ENCODE measurements at regions not wholly inside any gene's neighbourhood (a gene's known extent, or its start where the extent isn't known, plus 50 kb on each side); places are given as distances from the start of the nearest gene placed in this dataset.
"Not testable (repeated sequence)": the region's sequence is repeated elsewhere in the genome, so short reads cannot be mapped to it uniquely, and the experiment has no call there.

DNA sequence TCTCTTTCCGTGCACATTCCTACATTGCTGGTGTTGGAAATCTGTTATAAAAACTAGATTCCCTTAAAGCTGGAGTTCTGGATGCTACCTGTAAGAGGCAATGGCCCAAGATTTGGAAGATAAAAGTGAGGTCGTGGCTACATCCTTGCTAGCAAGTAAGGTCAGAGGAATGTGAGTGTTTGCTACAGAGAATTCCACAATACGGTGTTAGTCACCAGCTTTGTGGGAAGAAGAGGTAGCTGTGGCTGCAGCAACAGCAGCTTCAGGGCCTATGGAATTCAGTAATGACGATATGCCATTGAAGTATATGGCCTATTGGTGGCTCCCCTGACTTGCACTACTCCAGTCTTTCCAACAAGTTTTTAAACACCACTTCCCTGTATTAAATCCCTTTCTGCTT is 227.7 kb upstream of the TMEM260 start:
- no peaks in the 10 kb centered on the region for H3K9me3 ChIP-seq (ENCODE audit: control insufficient read depth, low read length)
- 95 to 96% methylated on average over 4 of the region's 4 CpGs for WGBS, 2 donors
- no peaks in the 10 kb centered on the region for H3K36me3 ChIP-seq (ENCODE audit: control insufficient read depth in 1 of 2, insufficient read depth in 2 of 2, low read length in 1 of 2)
- no peaks in the 10 kb centered on the region for H3K27me3 ChIP-seq (ENCODE audit: control insufficient read depth in 1 of 2, insufficient read depth in 2 of 2, low read length in 1 of 2)
- intact Hi-C loops (cut with DNase I): no loop called here
- no peak overlapping the region for H3K27ac ChIP-seq (ENCODE audit: low read depth in 1 of 2, low read length in 2 of 2)
- H3K4me3 ChIP-seq (ENCODE audit: low read length in 2 of 2): no peak overlapping the region
- ATAC-seq (ENCODE audit: low FRiP score) (no peak), DNase-seq (no peak)
- H3K4me1 ChIP-seq (ENCODE audit: control insufficient read depth in 1 of 2, insufficient read depth in 2 of 2, low read length in 2 of 2): peaks cover 2 to 4% of the 10 kb centered on the region in 2 donors

- WGBS, 2 donors: 82 to 84% methylated on average over 2 of the region's 2 CpGs
- Histone ChIP-seq H3K27ac (ENCODE audit: low read depth in 1 of 2, low read length in 2 of 2) (no peak overlapping the region), H3K9me3 (ENCODE audit: control insufficient read depth, low read length) (no peaks in the 10 kb centered on the region), H3K4me3 (ENCODE audit: low read length in 2 of 2) (no peak overlapping the region), H3K27me3 (ENCODE audit: control insufficient read depth in 1 of 2, insufficient read depth in 2 of 2, low read length in 1 of 2) (no peaks in the 10 kb centered on the region), H3K36me3 (ENCODE audit: control insufficient read depth in 1 of 2, insufficient read depth in 2 of 2, low read length in 1 of 2) (no peaks in the 10 kb centered on the region), H3K4me1 (ENCODE audit: control insufficient read depth in 1 of 2, insufficient read depth in 2 of 2, low read length in 2 of 2) (peaks cover 4 to 6% of the 10 kb centered on the region in 2 donors)
- no peak for DNase-seq
- intact Hi-C loops (cut with DNase I): no loop called here
- no peak for ATAC-seq (ENCODE audit: low FRiP score)
Observed at GRCh38 chr14:56352999-56353398, 226.6 kb upstream of the TMEM260 start.

DNA sequence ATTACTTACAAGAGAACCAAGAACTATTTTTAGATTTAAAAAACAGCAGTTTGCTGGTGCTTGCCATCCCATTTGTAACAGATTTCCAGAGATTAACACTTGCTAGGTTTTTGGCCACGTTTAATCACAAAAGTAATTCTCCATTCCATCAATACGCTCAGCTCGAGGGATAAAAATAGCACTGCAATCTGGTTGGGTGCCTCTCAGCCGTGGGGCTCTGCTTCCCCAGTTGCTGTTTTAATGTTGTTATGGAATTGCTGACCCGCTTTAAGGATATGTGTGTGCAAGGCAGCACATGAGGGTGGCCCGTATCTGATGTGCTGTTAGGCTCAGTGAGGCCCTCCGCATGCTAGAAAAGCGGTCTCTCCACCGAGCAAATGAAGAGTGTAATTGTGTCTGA is 222.2 kb upstream of the TMEM260 start:
- H3K36me3 ChIP-seq (ENCODE audit: control insufficient read depth in 1 of 2, insufficient read depth in 2 of 2, low read length in 1 of 2): no peaks in the 10 kb centered on the region
- ATAC-seq (ENCODE audit: low FRiP score) (peak; percentile 57), DNase-seq (no peak)
- intact Hi-C loops (cut with DNase I): no loop called here
- H3K9me3 ChIP-seq (ENCODE audit: control insufficient read depth, low read length): no peaks in the 10 kb centered on the region
- no peaks in the 10 kb centered on the region for H3K27me3 ChIP-seq (ENCODE audit: control insufficient read depth in 1 of 2, insufficient read depth in 2 of 2, low read length in 1 of 2)
- H3K4me1 ChIP-seq (ENCODE audit: control insufficient read depth in 1 of 2, insufficient read depth in 2 of 2, low read length in 2 of 2): peaks cover 0 to 5% of the 10 kb centered on the region in 2 donors
- WGBS, 2 donors: 5 to 10% methylated on average over 9 of the region's 9 CpGs
- H3K27ac ChIP-seq (ENCODE audit: low read depth in 1 of 2, low read length in 2 of 2): peak overlapping the region; percentile 37 to 58
- no peak overlapping the region for H3K4me3 ChIP-seq (ENCODE audit: low read length in 2 of 2)

DNA sequence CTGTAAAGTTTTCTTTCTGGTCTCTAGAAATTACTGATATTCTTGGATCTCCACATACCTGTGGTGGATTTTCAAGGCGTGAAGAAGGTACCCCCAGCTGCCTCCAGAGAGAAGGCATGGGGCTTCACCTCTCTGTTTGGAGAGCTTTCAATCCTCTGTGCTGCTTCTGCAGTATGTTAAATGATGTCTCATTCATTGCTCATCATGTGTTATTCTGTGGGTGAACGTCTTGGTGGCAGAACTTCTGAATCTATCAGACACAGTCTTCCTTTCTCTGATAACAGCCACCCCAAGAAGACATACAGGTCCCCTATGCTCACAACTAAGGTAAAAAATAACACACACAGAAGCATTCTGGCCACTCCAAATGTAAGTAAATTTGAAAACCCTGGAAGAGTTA is 221.3 kb upstream of the TMEM260 start:
- Histone ChIP-seq H3K4me3 (ENCODE audit: low read length in 2 of 2) (no peak overlapping the region), H3K27me3 (ENCODE audit: control insufficient read depth in 1 of 2, insufficient read depth in 2 of 2, low read length in 1 of 2) (no peaks in the 10 kb centered on the region), H3K9me3 (ENCODE audit: control insufficient read depth, low read length) (no peaks in the 10 kb centered on the region), H3K27ac (ENCODE audit: low read depth in 1 of 2, low read length in 2 of 2) (no peak overlapping the region), H3K4me1 (ENCODE audit: control insufficient read depth in 1 of 2, insufficient read depth in 2 of 2, low read length in 2 of 2) (peaks cover 0 to 5% of the 10 kb centered on the region in 2 donors), H3K36me3 (ENCODE audit: control insufficient read depth in 1 of 2, insufficient read depth in 2 of 2, low read length in 1 of 2) (no peaks in the 10 kb centered on the region)
- intact Hi-C loops (cut with DNase I): no loop called here
- DNase-seq (no peak), ATAC-seq (ENCODE audit: low FRiP score) (no peak)
- WGBS, 2 donors: 68 to 78% methylated on average over 2 of the region's 2 CpGs

- 78 to 82% methylated on average over 7 of the region's 7 CpGs for WGBS, 2 donors
- no peak for ATAC-seq (ENCODE audit: low FRiP score)
- Histone ChIP-seq H3K27ac (ENCODE audit: low read depth in 1 of 2, low read length in 2 of 2) (no peak overlapping the region), H3K4me1 (ENCODE audit: control insufficient read depth in 1 of 2, insufficient read depth in 2 of 2, low read length in 2 of 2) (peaks cover 0 to 5% of the 10 kb centered on the region in 2 donors), H3K9me3 (ENCODE audit: control insufficient read depth, low read length) (no peaks in the 10 kb centered on the region), H3K4me3 (ENCODE audit: low read length in 2 of 2) (no peak overlapping the region), H3K27me3 (ENCODE audit: control insufficient read depth in 1 of 2, insufficient read depth in 2 of 2, low read length in 1 of 2) (no peaks in the 10 kb centered on the region), H3K36me3 (ENCODE audit: control insufficient read depth in 1 of 2, insufficient read depth in 2 of 2, low read length in 1 of 2) (no peaks in the 10 kb centered on the region)
- intact Hi-C loops (cut with DNase I): no loop called here
- DNase-seq: no peak
Observed at GRCh38 chr14:56358851-56359614, 220.6 kb upstream of the TMEM260 start.

DNA sequence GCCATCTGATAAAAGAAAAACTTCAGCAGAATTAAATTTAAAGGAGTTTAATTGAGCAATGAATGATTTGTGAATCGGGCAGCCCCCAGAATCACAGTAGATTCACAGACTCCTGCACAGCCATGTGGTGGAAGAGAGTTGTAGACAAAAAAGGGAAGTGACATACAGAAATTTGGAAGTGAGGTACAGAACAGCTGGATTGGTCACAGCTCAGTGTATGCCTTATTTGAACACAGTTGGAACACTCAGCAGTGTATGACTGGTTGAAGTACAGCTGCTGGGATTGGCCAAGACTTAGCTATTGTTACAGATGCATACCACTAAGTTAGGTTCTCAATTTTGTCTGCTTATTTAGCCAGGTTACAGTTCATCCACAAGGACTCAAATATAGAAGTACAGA is 213.9 kb upstream of the TMEM260 start:
- DNase-seq: not testable (repeated sequence)
- WGBS, 2 donors: 90 to 94% methylated on average over 1 of the region's 1 CpG

GRCh38 chr14:56367416-56367815 is 212.2 kb upstream of the TMEM260 start:
- H3K27ac ChIP-seq (ENCODE audit: low read depth in 1 of 2, low read length in 2 of 2): no peak overlapping the region
- no peaks in the 10 kb centered on the region for H3K9me3 ChIP-seq (ENCODE audit: control insufficient read depth, low read length)
- no peaks in the 10 kb centered on the region for H3K4me1 ChIP-seq (ENCODE audit: control insufficient read depth in 1 of 2, insufficient read depth in 2 of 2, low read length in 2 of 2)
- 90 to 91% methylated on average over 2 of the region's 2 CpGs for WGBS, 2 donors
- no peaks in the 10 kb centered on the region for H3K36me3 ChIP-seq (ENCODE audit: control insufficient read depth in 1 of 2, insufficient read depth in 2 of 2, low read length in 1 of 2)
- DNase-seq (no peak), ATAC-seq (ENCODE audit: low FRiP score) (no peak)
- no peaks in the 10 kb centered on the region for H3K27me3 ChIP-seq (ENCODE audit: control insufficient read depth in 1 of 2, insufficient read depth in 2 of 2, low read length in 1 of 2)
- intact Hi-C loops (cut with DNase I): no loop called here
- H3K4me3 ChIP-seq (ENCODE audit: low read length in 2 of 2): no peak overlapping the region

More for the DNA sequence above, 213.9 kb upstream of the TMEM260 start:
- H3K27me3 ChIP-seq (ENCODE audit: control insufficient read depth in 1 of 2, insufficient read depth in 2 of 2, low read length in 1 of 2); H3K4me3 ChIP-seq (ENCODE audit: low read length in 2 of 2); H3K4me1 ChIP-seq (ENCODE audit: control insufficient read depth in 1 of 2, insufficient read depth in 2 of 2, low read length in 2 of 2); intact Hi-C loops (cut with DNase I); H3K9me3 ChIP-seq (ENCODE audit: control insufficient read depth, low read length); ATAC-seq (ENCODE audit: low FRiP score); H3K36me3 ChIP-seq (ENCODE audit: control insufficient read depth in 1 of 2, insufficient read depth in 2 of 2, low read length in 1 of 2); H3K27ac ChIP-seq (ENCODE audit: low read depth in 1 of 2, low read length in 2 of 2): not testable (repeated sequence)

DNA sequence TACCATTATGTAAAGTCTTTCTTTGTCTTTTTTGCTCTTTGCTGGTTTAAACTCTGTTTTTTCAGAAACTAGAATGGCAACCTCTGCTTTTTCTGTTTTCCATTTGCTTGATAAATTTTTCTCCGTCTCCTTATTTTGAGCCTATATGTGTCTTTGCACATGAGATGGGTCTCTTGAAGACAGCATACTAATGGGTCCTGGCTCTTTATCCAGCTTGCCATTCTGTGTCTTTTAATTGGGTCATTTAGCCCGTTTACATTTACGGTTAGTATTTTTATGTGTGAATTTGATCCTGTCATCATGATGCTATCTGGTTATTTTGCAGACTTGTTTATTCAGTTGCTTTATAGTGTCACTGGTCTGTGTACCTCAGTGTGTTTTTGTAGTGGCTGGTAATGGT is 207.9 kb upstream of the TMEM260 start:
- H3K27me3 ChIP-seq (ENCODE audit: control insufficient read depth in 1 of 2, insufficient read depth in 2 of 2, low read length in 1 of 2): no peaks in the 10 kb centered on the region
- no peak for DNase-seq
- WGBS, 2 donors: 93 to 98% methylated on average over 3 of the region's 3 CpGs
- intact Hi-C loops (cut with DNase I): no loop called here
- no peaks in the 10 kb centered on the region for H3K36me3 ChIP-seq (ENCODE audit: control insufficient read depth in 1 of 2, insufficient read depth in 2 of 2, low read length in 1 of 2)
- no peak overlapping the region for H3K4me3 ChIP-seq (ENCODE audit: low read length in 2 of 2)
- peaks cover 0 to 1% of the 10 kb centered on the region in 2 donors for H3K4me1 ChIP-seq (ENCODE audit: control insufficient read depth in 1 of 2, insufficient read depth in 2 of 2, low read length in 2 of 2)
- no peak overlapping the region for H3K27ac ChIP-seq (ENCODE audit: low read depth in 1 of 2, low read length in 2 of 2)
- ATAC-seq (ENCODE audit: low FRiP score): no peak
- no peaks in the 10 kb centered on the region for H3K9me3 ChIP-seq (ENCODE audit: control insufficient read depth, low read length)

DNA sequence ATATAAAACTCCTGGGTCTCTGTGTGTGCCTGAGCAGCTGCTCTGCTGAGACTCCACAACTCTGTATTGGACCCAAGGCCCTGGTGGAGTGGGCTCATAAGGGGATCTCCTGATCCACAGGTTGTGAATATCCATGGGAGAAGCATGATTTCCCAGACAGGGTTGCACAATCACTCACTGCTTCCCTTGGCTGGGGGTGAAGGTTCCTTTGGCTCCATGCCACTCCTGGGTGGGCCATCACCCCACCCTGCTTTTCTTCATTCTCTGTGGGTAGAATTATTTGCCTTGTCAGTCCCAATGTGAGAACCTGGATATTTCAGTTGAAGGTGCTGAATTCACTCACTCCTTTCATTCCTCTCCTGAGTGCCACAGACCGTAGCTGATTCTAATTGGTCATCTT is 205.2 kb upstream of the TMEM260 start:
- no peaks in the 10 kb centered on the region for H3K36me3 ChIP-seq (ENCODE audit: control insufficient read depth in 1 of 2, insufficient read depth in 2 of 2, low read length in 1 of 2)
- ATAC-seq (ENCODE audit: low FRiP score) (no peak), DNase-seq (no peak)
- H3K4me1 ChIP-seq (ENCODE audit: control insufficient read depth in 1 of 2, insufficient read depth in 2 of 2, low read length in 2 of 2): peaks cover 5% of the 10 kb centered on the region in 2 donors
- H3K4me3 ChIP-seq (ENCODE audit: low read length in 2 of 2): no peak overlapping the region
- no peak overlapping the region for H3K27ac ChIP-seq (ENCODE audit: low read depth in 1 of 2, low read length in 2 of 2)
- no peaks in the 10 kb centered on the region for H3K27me3 ChIP-seq (ENCODE audit: control insufficient read depth in 1 of 2, insufficient read depth in 2 of 2, low read length in 1 of 2)
- intact Hi-C loops (cut with DNase I): no loop called here
- WGBS, 2 donors: 98 to 100% methylated on average over 1 of the region's 1 CpG
- H3K9me3 ChIP-seq (ENCODE audit: control insufficient read depth, low read length): no peaks in the 10 kb centered on the region
